ENCODE measurements at regions not wholly inside any gene's neighbourhood (a gene's known extent, or its start where the extent isn't known, plus 50 kb on each side); places are given as distances from the start of the nearest gene placed in this dataset.

DNA sequence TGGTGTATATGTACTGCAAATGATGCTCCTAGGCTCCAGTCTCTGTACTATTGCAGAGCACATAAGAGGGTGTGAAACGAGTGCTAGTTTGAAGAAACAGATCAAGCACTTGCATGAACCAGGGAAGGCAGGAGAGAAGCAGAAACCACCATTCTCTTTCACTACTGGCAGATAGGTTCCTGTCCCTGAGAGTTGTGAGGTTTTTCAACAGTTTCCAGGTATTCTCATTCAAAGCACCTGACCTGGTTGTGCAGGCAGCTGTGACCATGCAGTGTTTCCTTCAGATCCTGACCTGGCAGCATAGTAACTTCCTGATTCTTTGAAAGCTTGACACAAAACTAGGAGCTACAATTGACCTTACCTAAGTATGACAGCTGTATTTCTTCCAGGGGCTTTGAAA is 164.9 kb downstream of the UFM1 start:
- no peak for DNase-seq
- ATAC-seq: no peak
- intact Hi-C loops (cut with micrococcal nuclease): no loop called here

DNA sequence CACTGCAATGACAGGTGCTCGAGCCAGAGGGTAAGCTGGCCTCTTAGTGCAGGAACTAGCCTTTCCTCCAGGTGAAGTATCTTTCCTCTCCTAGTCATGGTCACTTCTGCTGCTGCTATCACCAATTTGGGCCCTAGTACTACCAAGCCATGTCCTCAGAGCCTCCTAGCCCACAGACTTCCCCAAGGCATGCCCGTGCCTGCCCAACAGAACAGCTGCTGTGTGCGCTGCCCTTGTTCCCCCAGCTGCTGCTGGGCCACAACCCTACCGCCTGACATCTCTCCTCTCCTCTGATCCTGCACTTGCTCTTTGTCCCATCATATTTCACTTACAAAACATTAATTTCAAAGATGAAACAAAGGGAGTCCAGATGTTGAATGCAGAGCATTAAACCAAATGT is 168.5 kb upstream of the FREM2 start:
- intact Hi-C loops (cut with micrococcal nuclease): no loop called here
- ATAC-seq (no peak), DNase-seq (no peak)

DNA sequence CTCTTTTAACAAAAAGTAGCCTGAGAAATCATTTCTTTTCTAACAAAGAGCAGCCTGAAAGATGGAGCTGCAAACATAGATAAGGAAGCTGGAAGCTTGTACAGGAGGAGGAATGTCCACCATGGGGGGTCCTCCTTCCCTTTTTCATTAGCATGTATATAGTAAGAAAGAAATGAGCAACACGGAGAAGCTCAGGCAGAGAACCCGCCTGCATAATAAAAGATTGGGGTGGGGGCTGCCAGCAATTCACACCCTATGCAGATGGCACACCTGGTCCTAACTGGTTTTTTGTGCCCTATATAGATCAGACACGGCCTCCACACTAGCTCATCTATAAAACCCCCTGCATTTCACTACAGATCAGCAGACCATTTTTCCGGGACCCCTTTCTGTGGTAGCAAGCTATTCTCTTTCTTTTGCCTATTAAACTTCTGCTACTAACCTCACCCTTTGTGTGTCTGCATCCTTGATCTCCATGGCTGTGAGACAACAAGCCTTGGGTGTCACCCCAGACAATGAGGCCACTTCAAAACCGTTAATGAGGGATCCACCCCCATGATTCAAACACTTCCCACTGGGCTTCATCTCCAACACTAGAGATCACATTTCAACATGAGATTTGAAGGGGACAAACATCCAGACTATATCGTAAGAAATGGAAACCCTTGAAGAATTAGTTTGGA is 167.5 kb upstream of the FREM2 start:
- DNase-seq (no peak), ATAC-seq (no peak)
- intact Hi-C loops (cut with micrococcal nuclease): no loop called here

DNA sequence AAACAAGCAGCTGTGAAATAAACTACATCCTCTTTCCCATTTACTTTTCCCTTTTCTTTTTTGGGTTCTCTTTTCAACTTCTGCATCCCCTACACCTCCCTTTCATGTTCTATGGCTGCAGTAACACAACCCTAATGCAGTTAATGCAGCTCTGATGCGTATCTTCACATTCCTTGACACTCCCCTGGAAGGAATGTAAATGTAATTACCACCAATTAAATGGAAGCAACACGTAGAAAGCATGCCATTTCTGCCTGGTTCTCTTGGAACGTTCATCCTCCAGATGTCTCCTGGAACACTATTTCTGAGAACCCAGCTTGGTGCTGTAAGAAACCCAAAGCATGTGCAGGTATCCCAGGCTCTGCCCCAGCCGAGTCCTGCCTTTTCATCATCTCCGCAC is 166.8 kb upstream of the FREM2 start:
- no peak for DNase-seq
- ATAC-seq: no peak
- intact Hi-C loops (cut with micrococcal nuclease): no loop called here

DNA sequence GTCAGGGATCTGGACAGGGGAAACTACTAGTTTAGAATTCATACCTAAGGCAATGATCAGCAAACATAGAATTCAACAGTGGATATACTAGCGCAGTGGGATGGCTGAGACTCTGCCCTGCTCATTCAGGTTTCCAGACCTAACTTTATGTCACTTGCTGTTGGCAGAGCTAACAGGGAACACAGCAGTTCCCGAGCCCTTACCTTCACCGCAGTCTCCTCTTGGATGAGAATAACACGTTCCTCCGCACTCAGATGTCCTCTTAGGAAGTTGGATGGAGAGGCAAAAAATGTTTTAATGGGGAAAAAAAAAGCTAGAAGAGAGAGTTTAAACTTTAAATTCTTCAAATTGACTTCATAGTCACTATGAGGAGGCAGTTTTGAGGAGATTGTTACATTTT is 159.7 kb upstream of the FREM2 start:
- ATAC-seq (no peak), DNase-seq (no peak)
- intact Hi-C loops (cut with micrococcal nuclease): no loop called here

DNA sequence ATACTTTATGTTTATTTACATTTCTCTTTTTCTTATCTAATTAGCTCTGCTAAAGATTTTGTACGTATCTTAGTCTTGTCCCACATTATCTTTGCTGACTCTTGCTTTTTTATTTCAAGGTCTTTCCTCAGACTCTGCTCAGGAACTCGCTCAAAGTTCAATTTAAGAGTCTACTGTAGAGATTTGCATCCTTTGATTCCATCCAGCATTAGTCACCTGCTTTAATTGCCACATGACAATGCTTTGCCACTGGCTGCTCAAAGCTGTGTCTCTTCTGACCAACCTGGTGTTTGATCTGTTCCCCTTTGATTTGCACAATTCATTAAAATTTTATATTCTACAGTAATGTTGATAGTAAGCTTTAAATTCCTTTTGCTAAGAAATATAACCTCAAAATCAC is 157.9 kb upstream of the FREM2 start:
- intact Hi-C loops (cut with micrococcal nuclease): no loop called here
- DNase-seq (no peak), ATAC-seq (no peak)

DNA sequence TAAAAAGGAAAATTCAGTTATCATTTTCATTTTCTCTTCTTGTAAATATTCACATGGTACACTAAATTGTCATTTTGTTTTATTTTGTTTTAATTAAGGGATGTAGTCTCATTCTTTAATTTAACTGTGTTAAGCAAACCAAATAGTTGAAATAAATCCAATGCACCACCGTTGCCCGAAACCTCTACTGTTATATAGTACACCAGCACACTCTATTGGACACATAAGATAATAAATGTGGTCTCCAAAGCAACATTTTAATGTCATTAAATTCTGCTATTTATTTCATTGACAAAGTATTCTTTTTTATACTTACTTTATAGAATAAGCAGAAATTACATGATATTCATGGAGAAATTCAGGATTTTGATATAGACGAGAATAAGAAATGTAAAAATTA is 156.4 kb upstream of the FREM2 start:
- intact Hi-C loops (cut with micrococcal nuclease): no loop called here
- ATAC-seq: no peak
- DNase-seq: no peak

DNA sequence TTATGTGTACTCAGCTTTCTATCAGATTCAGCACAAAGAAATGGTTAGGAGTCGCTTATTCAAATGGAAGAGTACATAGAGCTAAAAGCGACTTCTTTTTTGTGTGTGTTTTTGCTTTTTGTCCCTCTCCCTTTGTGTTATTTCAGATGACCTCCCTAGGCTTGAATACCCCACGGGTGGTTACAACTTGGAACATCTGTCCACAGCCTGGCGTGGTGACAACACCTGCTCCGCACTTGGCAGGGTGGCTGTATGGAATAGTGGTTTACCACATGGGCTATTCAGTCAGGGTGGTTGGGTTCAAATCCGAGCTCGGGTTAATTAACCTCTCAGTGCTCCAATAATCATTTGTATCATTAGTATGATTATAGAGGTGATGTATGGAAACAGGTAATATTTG is 151.6 kb upstream of the FREM2 start:
- ATAC-seq (no peak), DNase-seq (no peak)
- intact Hi-C loops (cut with micrococcal nuclease): no loop called here

DNA sequence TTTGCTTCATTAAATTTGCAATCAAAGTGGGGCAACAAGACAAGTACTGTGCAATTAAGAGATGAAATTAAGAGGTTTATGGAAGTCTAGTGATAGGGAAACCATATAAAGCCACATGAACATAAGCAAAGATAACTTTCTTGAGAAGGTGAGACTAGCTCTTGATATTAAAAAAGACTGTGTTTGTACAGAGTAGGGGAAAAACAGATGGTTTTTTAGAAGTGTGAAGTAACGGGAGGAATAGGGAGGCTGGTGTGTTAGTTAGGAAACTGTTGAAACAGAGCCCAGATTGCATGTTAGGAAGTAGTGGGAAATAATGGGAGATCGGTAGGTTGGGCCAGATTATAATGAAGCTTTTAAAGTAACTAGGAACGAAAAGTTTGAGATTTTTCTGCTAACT is 149.8 kb upstream of the FREM2 start:
- ATAC-seq (no peak), DNase-seq (no peak)
- intact Hi-C loops (cut with micrococcal nuclease): no loop called here

DNA sequence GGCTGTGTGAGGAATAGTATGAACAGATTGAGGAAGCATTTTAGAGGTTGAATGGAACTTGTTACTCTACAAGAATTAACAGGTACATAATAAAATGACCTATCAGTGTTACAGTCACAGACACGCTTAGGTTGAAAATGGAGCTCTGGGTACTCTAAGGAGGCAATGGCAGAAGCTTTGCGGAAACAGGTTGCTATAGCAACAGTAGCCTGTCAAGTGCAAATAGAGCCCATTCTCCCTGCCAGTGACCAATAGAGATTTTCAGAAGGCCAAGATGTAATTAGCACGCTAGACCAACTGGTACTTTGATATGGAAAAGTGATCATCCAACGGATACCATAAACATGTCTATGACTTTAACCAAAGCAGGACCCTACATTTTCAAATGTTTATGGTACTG is 148.5 kb upstream of the FREM2 start:
- ATAC-seq (no peak), DNase-seq (no peak)
- intact Hi-C loops (cut with micrococcal nuclease): no loop called here

DNA sequence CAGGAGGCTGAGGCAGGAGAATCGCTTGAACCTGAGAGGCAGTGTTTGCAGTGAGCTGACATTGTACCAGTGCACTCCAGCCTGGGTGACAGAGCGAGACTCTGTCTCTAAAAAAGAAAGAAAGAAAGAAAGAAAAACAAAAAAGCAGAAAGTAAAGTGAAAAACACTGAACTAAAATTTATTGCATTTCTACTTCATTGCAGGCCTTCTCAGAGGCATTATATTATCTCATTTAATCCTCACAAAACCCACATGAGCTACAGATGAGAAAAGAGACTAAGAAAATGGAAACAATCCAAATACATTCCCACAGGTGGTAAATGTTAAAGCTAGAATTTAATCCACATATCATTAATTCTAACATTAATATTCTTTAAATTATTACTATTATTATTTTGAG is 147.2 kb upstream of the FREM2 start:
- intact Hi-C loops (cut with micrococcal nuclease): no loop called here
- ATAC-seq (no peak), DNase-seq (no peak)

DNA sequence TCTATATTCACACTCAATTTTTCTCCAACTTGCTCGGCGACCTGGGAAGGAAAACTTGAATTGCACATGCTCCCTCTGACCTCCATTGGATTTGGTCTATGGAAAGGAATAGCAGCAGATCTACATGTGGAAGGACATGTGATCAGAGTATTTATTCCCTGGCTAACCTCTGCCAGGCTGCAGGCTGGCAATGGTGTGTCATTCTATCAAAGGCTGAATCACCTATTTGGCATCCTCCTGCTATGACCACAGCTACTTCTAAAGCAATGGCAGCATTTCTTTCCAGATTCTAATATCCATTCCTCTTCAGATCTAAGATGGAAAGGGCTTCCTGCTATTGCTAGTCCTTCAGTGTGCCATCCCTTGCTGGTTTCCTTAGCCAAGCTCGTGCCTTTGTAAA is 144.3 kb upstream of the FREM2 start:
- intact Hi-C loops (cut with micrococcal nuclease): no loop called here
- ATAC-seq (no peak), DNase-seq (no peak)

DNA sequence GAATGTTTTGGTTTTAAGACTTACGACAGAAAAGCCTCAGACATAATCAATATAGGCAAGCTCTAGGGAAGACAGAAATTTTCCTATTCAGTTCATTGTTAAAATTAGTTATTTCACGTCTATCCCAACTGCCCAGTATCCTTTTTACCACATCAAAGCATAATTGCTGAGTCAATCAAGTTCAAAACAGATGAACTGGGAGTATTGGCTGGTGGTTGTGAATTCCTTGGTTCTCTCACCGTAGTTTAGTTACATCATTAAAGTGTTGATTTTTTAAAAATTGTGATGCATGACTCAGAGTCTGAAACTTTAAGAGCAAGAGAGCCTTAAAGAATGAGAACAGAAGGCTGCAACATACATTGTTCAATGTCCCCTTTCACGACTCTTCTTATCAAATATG is 143.3 kb upstream of the FREM2 start:
- DNase-seq: no peak
- intact Hi-C loops (cut with micrococcal nuclease): no loop called here
- ATAC-seq: no peak

DNA sequence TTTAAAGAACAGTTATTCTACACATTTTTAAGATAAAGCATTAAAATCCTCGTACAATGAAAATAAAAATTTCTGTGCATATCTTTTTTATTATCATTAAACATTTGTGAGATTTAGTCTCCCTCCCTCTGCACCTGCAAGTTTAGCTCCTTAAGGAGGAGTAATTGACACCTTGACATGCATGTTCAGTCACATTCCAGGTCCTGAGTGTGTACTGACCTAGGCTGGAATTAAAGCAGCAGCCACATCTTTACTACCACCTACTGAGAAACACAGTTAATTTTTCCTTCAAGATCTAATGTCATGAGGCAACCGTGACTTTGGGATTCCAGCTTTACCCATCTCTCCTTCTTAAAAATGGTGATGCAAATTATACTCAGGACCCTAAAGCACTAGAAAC is 123.1 kb upstream of the FREM2 start:
- intact Hi-C loops (cut with micrococcal nuclease): no loop called here
- no peak for ATAC-seq
- DNase-seq: no peak

DNA sequence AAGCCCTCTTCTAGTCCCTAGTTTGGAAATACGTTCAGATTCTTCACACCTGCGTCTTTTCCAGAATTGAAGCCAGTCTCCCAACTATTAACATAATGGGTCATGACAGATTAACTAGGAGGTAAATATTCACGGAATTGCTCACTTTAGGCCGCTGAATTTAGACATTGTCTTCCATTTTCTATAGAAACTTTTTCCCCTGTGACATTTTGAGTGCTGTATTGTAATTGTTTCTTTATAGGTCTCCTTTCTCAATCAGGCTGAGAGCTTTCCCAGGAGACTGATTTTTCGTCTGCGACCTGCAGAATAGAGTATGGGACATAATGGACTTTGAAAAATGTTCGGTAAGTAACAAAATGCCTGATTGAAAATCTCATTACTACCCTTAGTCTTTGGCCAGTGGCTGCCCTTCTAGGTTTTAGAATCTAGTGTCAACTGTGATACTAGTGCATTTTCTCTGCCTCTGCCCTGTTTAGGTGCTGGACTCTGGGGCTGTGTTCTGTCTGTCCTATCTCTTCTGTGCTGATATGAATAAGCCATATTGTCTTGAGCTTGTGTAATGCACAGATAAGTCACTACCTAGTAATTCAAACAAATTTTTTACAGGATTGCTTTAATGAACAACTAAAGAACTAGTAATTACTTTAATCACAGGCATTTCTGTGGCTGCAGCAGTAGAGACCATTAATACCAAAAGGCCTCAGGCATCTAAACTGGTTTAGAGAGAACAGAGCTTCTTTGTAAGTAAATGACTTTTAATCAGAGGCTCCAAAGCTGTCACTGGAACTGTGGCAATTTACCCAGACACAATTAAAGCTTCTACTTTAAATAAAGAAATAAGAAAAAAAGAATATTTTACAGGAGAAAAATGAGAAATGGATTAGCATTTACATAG is 122.4 kb upstream of the FREM2 start:
- DNase-seq (no peak), ATAC-seq (no peak)
- intact Hi-C loops (cut with micrococcal nuclease): no loop called here

DNA sequence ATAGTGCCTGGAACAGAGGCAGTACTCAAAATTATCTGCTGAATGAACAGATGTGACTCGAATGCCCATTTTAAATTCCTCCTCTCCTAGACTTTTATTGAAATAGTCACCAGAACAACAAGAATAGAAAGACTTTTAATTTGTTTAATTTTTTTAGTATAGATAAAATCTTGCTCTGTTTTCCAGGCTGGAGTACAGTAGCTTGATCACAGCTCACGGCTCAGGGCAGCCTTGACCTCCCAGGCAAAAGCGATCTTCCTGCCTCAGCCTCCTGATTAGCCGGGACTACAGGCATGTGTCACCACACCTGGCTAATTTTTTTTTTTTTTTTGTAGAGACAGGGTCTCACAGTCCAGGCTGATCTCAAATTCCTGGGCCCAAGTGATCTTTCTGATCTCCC is 120.9 kb upstream of the FREM2 start:
- intact Hi-C loops (cut with micrococcal nuclease): no loop called here
- DNase-seq: no peak
- no peak for ATAC-seq

DNA sequence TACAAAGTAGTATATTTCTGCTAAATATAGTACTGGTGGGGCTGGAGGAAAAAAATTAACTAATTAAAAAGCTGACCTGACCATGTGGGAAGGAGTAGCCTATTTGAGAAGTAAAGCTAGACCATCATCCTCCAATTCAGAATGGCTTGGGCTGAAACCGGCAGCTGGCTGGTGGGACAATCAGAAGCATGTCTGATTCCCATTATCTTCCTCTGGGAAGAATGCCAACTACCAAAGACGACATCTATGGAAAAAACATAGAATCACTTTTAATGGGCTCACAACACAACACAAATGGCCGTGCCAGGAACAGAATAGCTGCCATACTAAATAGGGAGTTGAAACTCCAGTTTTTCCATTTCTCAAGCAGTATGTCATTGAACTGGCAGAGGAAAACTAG is 120.4 kb upstream of the FREM2 start:
- intact Hi-C loops (cut with micrococcal nuclease): no loop called here
- no peak for DNase-seq
- no peak for ATAC-seq

DNA sequence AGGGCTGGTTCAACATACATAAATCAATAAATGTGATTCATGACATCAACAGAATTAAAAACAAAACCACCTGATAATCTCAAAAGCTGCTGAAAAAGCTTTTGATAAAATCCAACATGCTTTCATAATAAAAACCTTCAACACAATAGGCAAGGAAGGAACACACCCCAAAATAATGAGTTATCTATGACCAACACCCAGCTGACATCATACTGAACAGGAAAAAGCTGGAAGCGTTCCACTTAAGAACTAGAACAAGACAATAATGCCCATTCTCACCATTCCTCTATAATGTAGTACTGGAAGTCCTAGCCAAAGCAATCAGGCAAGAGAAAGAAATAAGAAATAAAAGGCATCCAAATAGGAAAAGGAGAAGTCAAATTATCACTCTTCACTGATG is 116.2 kb upstream of the FREM2 start:
- intact Hi-C loops (cut with micrococcal nuclease): no loop called here
- no peak for ATAC-seq
- DNase-seq: no peak

DNA sequence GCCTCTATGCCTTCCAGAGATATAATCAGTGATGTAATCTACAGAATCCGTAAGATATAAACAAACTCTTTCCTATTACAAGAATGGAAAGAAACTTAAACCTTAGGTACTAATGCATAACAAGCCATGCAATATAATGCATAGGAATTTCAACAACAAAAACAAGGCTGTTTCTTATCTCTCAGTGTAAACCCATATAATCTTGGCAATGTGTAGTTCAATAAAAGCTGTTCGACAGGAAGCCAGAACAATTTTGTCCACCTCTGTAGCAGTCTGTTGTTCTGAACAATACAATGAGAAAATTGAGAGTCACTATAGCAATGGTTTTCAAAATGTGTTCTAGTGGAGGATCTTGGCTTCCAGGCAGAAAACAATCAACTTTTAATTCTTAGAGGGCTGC is 111.5 kb upstream of the FREM2 start:
- DNase-seq (no peak), ATAC-seq (no peak)
- intact Hi-C loops (cut with micrococcal nuclease): no loop called here

DNA sequence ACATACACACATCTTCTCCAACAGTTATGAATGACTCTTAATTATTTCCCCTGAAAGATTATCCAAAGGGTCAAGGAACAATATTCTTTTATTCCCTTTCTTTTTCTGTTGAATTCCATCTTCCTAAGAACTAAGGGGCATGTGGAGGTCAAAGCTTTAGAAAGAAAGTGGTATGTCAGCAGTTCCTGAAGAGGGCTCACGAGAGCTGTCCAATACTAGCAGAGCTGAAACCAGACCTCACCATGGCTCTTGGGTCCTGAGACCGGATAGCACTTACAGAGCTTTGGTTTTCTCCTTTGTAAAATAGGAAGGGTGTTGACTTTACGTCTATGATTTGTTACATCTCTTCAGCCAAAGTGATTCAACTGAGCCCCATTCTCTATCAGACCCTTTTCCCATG is 109.8 kb upstream of the FREM2 start:
- intact Hi-C loops (cut with micrococcal nuclease): no loop called here
- DNase-seq: no peak
- no peak for ATAC-seq

DNA sequence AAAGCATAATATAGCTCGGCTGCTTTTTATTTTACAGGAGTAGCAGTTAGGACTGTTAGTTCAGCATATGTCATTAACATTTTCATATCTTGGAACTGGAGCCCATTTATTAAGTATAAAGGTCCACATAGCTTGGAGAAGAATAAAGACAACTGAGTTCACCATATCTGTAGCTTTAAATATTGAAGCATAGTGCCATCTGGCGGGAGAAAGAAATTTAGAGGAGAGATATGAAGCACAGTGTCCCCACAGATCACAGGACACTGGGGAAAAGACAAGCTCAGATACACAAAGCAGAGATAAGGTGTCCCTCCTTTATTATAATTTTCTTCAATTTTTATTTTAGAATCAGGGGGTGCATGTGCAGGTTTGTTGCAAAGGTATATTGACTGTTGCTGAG is 104.7 kb upstream of the FREM2 start:
- DNase-seq (no peak), ATAC-seq (peak; percentile 59)
- intact Hi-C loops (cut with micrococcal nuclease): no loop called here
